Naive thymus-derived CD4-positive, alpha-beta T cell (primary cell): ENCODE measurements at regions not wholly inside any gene's neighbourhood (a gene's known extent, or its start where the extent isn't known, plus 50 kb on each side); places are given as distances from the start of the nearest gene placed in this dataset.

ENCODE experiments used
- ATAC-seq: fragments of 150-1000 bp; cut with Tn5 transposase; 2 replicates; pipeline ENCODE4 v1.10.0; 2021; ENCODE audit warnings: mild to moderate bottlenecking, moderate library complexity
- CTCF ChIA-PET: fragments of 350-600 bp; sonication (Branson Sonifier 250); formaldehyde crosslinking; loops from one replicate; lab custom pipeline; 2021; ENCODE audit warnings: antibody characterized with exemption; lab: Charles Lee
- POLR2A ChIA-PET: fragments of 350-600 bp; sonication (Branson Sonifier 250); formaldehyde crosslinking; loops from one replicate; lab custom pipeline; 2021; ENCODE audit warnings: antibody characterized with exemption, inconsistent platforms; lab: Charles Lee
- DNase-seq, 9 donors: peaks; one replicate each; pipeline versions ENCODE4 v3.0.0 to v3.0.0-alpha.2; 2020 to 2022; ENCODE audit warnings: mixed read lengths in 1 of 9
- H3K27ac ChIP-seq: one replicate; pipeline ENCODE4 v1.7.0; 2013; ENCODE audit warnings: mild to moderate bottlenecking, low read depth, low read length, moderate library complexity
- H3K27me3 ChIP-seq, 2 donors: one replicate each; pipeline ENCODE4 v1.7.0; 2013; ENCODE audit warnings: low read length in 2 of 2, mild to moderate bottlenecking in 2 of 2, moderate library complexity in 2 of 2; ENCODE audit not compliant: control insufficient read depth in 2 of 2, insufficient read depth in 2 of 2
- H3K36me3 ChIP-seq, 3 experiments: 1 replicate in 2 of 3; 2 replicates in 1 of 3; pipeline ENCODE4 v1.7.0; 2013; ENCODE audit warnings: low read length in 3 of 3, mild to moderate bottlenecking in 3 of 3, moderate library complexity in 1 of 3; ENCODE audit not compliant: insufficient read depth in 3 of 3, control insufficient read depth in 2 of 3
- H3K4me1 ChIP-seq, 2 donors: one replicate each; pipeline ENCODE4 v1.7.0; 2013; ENCODE audit warnings: low read length in 2 of 2, mild to moderate bottlenecking in 2 of 2, moderate library complexity in 1 of 2; ENCODE audit not compliant: control insufficient read depth in 2 of 2, insufficient read depth in 2 of 2
- H3K4me3 ChIP-seq: 2 replicates; pipeline ENCODE4 v1.7.0; 2013; ENCODE audit warnings: mild to moderate bottlenecking, low read length
- H3K9me3 ChIP-seq, 3 experiments: 1 replicate in 2 of 3; 2 replicates in 1 of 3; pipeline ENCODE4 v1.7.0; 2013; ENCODE audit warnings: low read length in 3 of 3; ENCODE audit not compliant: control insufficient read depth in 2 of 3
- H3K27ac Mint-ChIP-seq, 9 donors: one replicate each; pipeline ENCODE4 v1.8.0; 2020 to 2022; ENCODE audit warnings: mixed read lengths in 9 of 9, mild to moderate bottlenecking in 8 of 9, moderate library complexity in 5 of 9, inconsistent platforms in 2 of 9
- H3K27me3 Mint-ChIP-seq, 5 donors: one replicate each; pipeline ENCODE4 v1.8.0; 2021 to 2022; ENCODE audit warnings: mixed read lengths in 5 of 5, mild to moderate bottlenecking in 1 of 5
- H3K36me3 Mint-ChIP-seq, 5 donors: one replicate each; pipeline ENCODE4 v1.8.0; 2020 to 2022; ENCODE audit warnings: mixed read lengths in 5 of 5, mild to moderate bottlenecking in 3 of 5, inconsistent platforms in 1 of 5
- H3K4me1 Mint-ChIP-seq, 7 donors: one replicate each; pipeline ENCODE4 v1.8.0; 2020 to 2022; ENCODE audit warnings: mixed read lengths in 7 of 7, mild to moderate bottlenecking in 3 of 7, inconsistent platforms in 1 of 7
- H3K4me3 Mint-ChIP-seq, 10 donors: one replicate each; pipeline ENCODE4 v1.8.0; 2020 to 2022; ENCODE audit warnings: mild to moderate bottlenecking in 10 of 10, mixed read lengths in 10 of 10, moderate library complexity in 6 of 10, inconsistent platforms in 2 of 10
- H3K9me3 Mint-ChIP-seq, 11 donors: one replicate each; pipeline ENCODE4 v1.8.0; 2020 to 2022; ENCODE audit warnings: mixed read lengths in 11 of 11, mild to moderate bottlenecking in 4 of 11, inconsistent platforms in 1 of 11, moderate library complexity in 1 of 11
- intact Hi-C, 2 donors: fragments of 100-400 bp; cut with micrococcal nuclease; formaldehyde crosslinking; loops; one replicate each; pipeline ENCODE4 v1.15.1; 2023

DNA sequence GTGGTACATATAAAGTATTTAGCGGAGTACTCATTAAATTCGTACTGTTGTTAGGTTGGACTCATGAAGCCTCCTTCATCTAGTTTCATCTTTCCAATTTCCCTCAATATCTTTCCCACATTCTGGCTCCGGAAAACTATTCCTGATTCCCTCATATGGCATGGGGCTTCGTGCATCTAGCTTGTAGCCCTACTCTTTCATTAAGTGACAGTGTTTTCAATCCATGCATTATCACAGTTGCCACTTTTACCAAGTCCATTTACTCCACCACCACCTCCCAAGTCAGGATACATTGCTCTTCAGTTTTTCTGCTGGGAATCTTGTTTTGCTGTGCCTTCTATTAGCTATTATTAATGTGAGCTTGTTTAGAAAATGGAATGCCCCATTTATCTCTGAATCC lies 1032.1 kb upstream of the RBFOX1 start:
- no peak overlapping the region for H3K4me3 ChIP-seq
- no peaks in the 10 kb centered on the region for H3K27me3 ChIP-seq
- Mint-ChIP-seq H3K9me3 (peaks cover 0 to 22% (median 13%) of the 10 kb centered on the region in 11 donors), H3K4me3 (no peak overlapping the region), H3K4me1 (no peaks in the 10 kb centered on the region), H3K36me3 (peaks cover 0 to 6% (median 0%) of the 10 kb centered on the region in 5 donors), H3K27me3 (no peaks in the 10 kb centered on the region), H3K27ac (no peak overlapping the region)
- no peak for ATAC-seq
- POLR2A ChIA-PET = no interaction called here
- no peak overlapping the region for H3K27ac ChIP-seq
- no peak for DNase-seq
- peaks cover 0 to 4% (median 0%) of the 10 kb centered on the region in 3 experiments for H3K9me3 ChIP-seq
- CTCF ChIA-PET = no interaction called here
- no peaks in the 10 kb centered on the region for H3K4me1 ChIP-seq
- intact Hi-C loops = no loop called here
- no peaks in the 10 kb centered on the region for H3K36me3 ChIP-seq

DNA sequence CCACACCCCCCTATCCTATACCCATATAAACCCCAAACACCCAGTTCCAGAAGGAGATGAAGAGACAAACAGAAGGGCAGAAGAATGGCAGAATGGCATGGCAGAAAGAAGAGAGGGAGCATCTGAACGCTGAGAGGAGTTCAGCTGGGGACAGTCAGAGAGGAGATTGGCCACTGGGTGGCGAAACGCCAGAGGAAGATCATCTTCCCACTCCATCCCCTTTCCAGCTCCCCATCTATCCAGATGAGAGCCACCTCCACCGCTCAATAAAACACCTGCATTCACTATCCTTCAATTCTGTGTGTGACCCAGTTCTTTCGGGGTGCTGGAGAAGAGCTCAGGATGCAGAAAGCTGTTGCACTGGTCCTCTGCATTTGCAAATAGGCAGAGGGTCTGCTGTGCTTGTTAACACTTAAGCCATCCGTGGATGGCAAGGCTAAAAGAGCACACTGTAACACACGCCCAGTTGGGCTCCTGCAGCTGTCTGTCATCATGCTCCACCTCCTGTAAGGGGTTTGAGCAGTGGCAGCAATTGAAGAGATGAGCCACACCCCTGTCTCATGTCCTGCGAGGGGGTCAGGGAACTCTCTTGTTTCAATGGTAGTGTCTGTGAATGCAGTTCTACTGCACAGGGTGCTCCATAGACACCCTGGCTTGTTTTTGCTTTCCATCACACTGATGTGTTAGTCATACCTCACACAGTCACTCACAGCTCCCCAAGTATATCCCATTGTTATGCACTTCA lies 1034.8 kb upstream of the RBFOX1 start:
- no peaks in the 10 kb centered on the region for H3K27me3 Mint-ChIP-seq
- peaks cover 0 to 4% (median 0%) of the 10 kb centered on the region in 3 experiments for H3K9me3 ChIP-seq
- no peak overlapping the region for H3K4me3 Mint-ChIP-seq
- ChIA-PET CTCF (no interaction called here), POLR2A (no interaction called here)
- no peak overlapping the region for H3K27ac Mint-ChIP-seq
- H3K9me3 Mint-ChIP-seq = peaks cover 0 to 24% (median 13%) of the 10 kb centered on the region in 11 donors
- DNase-seq = no peak
- H3K4me1 Mint-ChIP-seq = no peaks in the 10 kb centered on the region
- no peak overlapping the region for H3K27ac ChIP-seq
- H3K36me3 Mint-ChIP-seq = peaks cover 0 to 6% (median 0%) of the 10 kb centered on the region in 5 donors
- no peak for ATAC-seq
- H3K27me3 ChIP-seq = no peaks in the 10 kb centered on the region
- intact Hi-C loops = no loop called here
- H3K4me1 ChIP-seq = no peaks in the 10 kb centered on the region
- no peak overlapping the region for H3K4me3 ChIP-seq
- H3K36me3 ChIP-seq = no peaks in the 10 kb centered on the region

DNA sequence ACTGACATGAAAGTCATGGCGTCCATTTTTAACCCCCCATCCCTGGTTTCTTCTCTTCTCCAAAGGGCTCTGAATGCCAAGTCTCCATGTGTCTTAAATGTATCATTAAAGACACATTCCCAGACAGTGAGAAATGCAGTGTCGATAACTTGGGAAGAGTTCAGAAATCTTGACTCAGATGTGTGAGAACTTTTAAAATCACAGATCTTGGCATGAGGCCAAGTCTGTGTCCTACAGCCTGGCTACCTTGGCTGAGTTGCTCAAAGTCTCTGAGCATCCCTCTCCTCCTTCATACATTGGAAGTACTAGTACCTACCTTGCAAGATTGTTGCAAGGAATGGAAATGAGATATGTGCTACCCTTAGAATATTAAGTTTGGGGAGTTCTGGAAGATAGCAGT lies 1046.5 kb upstream of the RBFOX1 start:
- no peaks in the 10 kb centered on the region for H3K36me3 ChIP-seq
- Mint-ChIP-seq H3K4me3 (no peak overlapping the region), H3K27me3 (no peaks in the 10 kb centered on the region), H3K27ac (no peak overlapping the region), H3K9me3 (peaks cover 3 to 25% (median 11%) of the 10 kb centered on the region in 11 donors), H3K4me1 (no peaks in the 10 kb centered on the region), H3K36me3 (no peaks in the 10 kb centered on the region)
- no peak overlapping the region for H3K4me3 ChIP-seq
- POLR2A ChIA-PET = no interaction called here
- intact Hi-C loops = no loop called here
- DNase-seq = no peak
- no peaks in the 10 kb centered on the region for H3K27me3 ChIP-seq
- CTCF ChIA-PET = no interaction called here
- no peaks in the 10 kb centered on the region for H3K4me1 ChIP-seq
- ATAC-seq = no peak
- H3K27ac ChIP-seq = no peak overlapping the region
- no peaks in the 10 kb centered on the region for H3K9me3 ChIP-seq

DNA sequence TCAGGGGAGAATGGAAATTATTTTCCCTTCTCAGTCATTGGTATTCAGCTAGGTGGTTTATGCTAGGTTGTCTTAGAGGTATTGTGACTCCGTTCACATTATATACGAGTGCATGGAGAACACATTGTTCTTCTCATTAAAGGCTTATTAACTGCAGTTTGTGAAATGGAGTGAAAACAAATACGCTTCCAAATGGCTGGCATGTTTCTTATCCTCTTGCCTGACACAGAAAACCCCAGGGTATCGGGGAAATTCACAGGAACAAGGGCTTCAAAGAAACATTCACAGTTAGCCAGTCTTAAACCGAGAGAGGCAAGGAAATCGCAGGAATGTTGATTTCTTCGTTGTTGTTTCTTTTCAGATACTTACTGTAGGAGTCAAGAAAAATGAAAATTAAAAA lies 1047.9 kb upstream of the RBFOX1 start:
- H3K27ac ChIP-seq = no peak overlapping the region
- no peaks in the 10 kb centered on the region for H3K27me3 Mint-ChIP-seq
- H3K4me3 Mint-ChIP-seq = no peak overlapping the region
- H3K27ac Mint-ChIP-seq = no peak overlapping the region
- ATAC-seq = no peak
- intact Hi-C loops = no loop called here
- no peaks in the 10 kb centered on the region for H3K36me3 Mint-ChIP-seq
- H3K4me1 ChIP-seq = no peaks in the 10 kb centered on the region
- no peaks in the 10 kb centered on the region for H3K9me3 ChIP-seq
- ChIA-PET POLR2A (no interaction called here), CTCF (no interaction called here)
- no peaks in the 10 kb centered on the region for H3K36me3 ChIP-seq
- no peak overlapping the region for H3K4me3 ChIP-seq
- H3K27me3 ChIP-seq = no peaks in the 10 kb centered on the region
- no peak for DNase-seq
- H3K4me1 Mint-ChIP-seq = no peaks in the 10 kb centered on the region
- H3K9me3 Mint-ChIP-seq = peaks cover 1 to 31% (median 7%) of the 10 kb centered on the region in 11 donors

DNA sequence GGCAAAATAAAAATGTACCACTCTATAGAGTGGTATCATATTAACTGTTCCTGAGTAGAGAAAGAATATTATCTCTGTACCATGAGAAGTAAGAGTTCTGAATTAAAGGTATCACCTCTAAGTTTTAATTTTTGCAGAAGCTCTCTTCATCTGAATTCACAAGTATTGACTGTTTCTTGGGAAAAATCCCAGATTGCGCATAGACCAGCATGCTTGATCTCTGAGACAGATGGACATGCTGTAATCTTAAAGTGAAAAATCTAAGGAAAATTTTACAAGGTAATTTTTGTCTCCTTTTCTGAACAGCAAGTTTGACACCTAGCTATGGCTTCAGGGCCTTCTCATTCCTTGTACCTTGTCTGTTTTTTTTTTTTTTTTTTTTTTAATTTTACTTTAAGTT lies 1050.7 kb upstream of the RBFOX1 start:
- no peak overlapping the region for H3K4me3 Mint-ChIP-seq
- H3K4me1 Mint-ChIP-seq = no peaks in the 10 kb centered on the region
- no peak for DNase-seq
- no peaks in the 10 kb centered on the region for H3K36me3 ChIP-seq
- no peaks in the 10 kb centered on the region for H3K4me1 ChIP-seq
- no peaks in the 10 kb centered on the region for H3K27me3 Mint-ChIP-seq
- ChIA-PET POLR2A (no interaction called here), CTCF (no interaction called here)
- peaks cover 2 to 32% (median 6%) of the 10 kb centered on the region in 11 donors for H3K9me3 Mint-ChIP-seq
- no peak overlapping the region for H3K27ac ChIP-seq
- H3K4me3 ChIP-seq = no peak overlapping the region
- intact Hi-C loops = no loop called here
- H3K9me3 ChIP-seq = no peaks in the 10 kb centered on the region
- ATAC-seq = no peak
- no peaks in the 10 kb centered on the region for H3K36me3 Mint-ChIP-seq
- no peak overlapping the region for H3K27ac Mint-ChIP-seq
- no peaks in the 10 kb centered on the region for H3K27me3 ChIP-seq

DNA sequence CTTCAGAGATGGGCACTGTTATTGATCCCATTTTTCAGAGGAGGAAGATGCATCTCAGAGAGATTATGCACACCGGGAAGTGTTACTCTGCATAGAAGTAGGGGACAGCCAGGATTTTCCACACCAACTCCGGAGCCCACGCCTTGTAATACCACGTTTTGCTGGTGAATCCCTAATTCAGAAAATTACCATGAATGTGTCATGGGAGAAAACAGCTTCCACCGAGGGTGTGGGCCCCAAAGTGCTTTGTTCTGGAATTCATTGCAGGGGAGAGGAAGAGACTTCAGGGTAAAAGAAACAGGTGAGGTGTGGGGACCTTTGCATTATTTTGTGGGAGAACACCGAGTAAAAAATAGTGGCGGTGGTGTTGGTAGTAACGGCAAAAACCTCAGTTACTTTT lies 1051.4 kb upstream of the RBFOX1 start:
- H3K4me1 ChIP-seq = no peaks in the 10 kb centered on the region
- peaks cover 2 to 32% (median 6%) of the 10 kb centered on the region in 11 donors for H3K9me3 Mint-ChIP-seq
- no peaks in the 10 kb centered on the region for H3K27me3 Mint-ChIP-seq
- DNase-seq (no peak), ATAC-seq (no peak)
- H3K4me1 Mint-ChIP-seq = no peaks in the 10 kb centered on the region
- POLR2A ChIA-PET = no interaction called here
- no peak overlapping the region for H3K27ac ChIP-seq
- intact Hi-C loops = no loop called here
- no peak overlapping the region for H3K27ac Mint-ChIP-seq
- no peak overlapping the region for H3K4me3 ChIP-seq
- no peaks in the 10 kb centered on the region for H3K27me3 ChIP-seq
- H3K9me3 ChIP-seq = no peaks in the 10 kb centered on the region
- no peak overlapping the region for H3K4me3 Mint-ChIP-seq
- H3K36me3 Mint-ChIP-seq = no peaks in the 10 kb centered on the region
- CTCF ChIA-PET = no interaction called here
- H3K36me3 ChIP-seq = no peaks in the 10 kb centered on the region

DNA sequence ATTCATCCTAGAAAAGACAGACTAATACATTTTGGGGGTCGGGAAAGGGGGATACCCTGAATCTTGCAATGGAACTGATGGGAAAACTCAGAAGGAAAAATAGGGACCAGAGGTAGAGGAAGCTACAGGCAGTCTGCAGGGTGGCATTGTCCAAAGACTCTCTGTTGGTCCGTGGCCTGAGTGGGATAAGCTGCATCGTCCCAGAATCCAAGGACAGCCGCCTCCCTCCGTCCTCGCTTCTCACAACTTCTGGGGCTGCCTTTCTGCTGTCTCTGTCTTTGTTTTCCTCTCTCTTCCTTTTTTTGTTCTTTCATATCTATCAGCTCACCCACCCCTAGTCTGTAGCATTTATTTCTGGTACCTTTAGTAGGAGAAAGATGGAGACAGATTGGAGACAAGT lies 1052.6 kb upstream of the RBFOX1 start:
- no peaks in the 10 kb centered on the region for H3K27me3 Mint-ChIP-seq
- H3K27ac Mint-ChIP-seq = no peak overlapping the region
- Histone ChIP-seq H3K27me3 (no peaks in the 10 kb centered on the region), H3K4me3 (no peak overlapping the region), H3K36me3 (no peaks in the 10 kb centered on the region), H3K9me3 (no peaks in the 10 kb centered on the region), H3K27ac (no peak overlapping the region), H3K4me1 (no peaks in the 10 kb centered on the region)
- ChIA-PET POLR2A (no interaction called here), CTCF (no interaction called here)
- intact Hi-C loops = no loop called here
- no peak overlapping the region for H3K4me3 Mint-ChIP-seq
- H3K4me1 Mint-ChIP-seq = no peaks in the 10 kb centered on the region
- DNase-seq = no peak
- no peaks in the 10 kb centered on the region for H3K36me3 Mint-ChIP-seq
- peaks cover 0 to 30% (median 6%) of the 10 kb centered on the region in 11 donors for H3K9me3 Mint-ChIP-seq
- no peak for ATAC-seq
